OCI-LY7 (cell line): ENCODE measurements at regions not wholly inside any gene's neighbourhood (a gene's known extent, or its start where the extent isn't known, plus 50 kb on each side); places are given as distances from the start of the nearest gene placed in this dataset.

ENCODE experiments used
- EZH2phosphoT487 ChIP-seq: fragments of 200-600 bp; sonication (generic); IDR thresholded peaks from 2 replicates; pipeline ENCODE4 v1.6.1; 2018; ENCODE audit warnings: low read depth, borderline replicate concordance, mild to moderate bottlenecking, mixed run types, antibody characterized with exemption, low read length, moderate library complexity, mixed read lengths
- TF ChIP-seq, protein P1 (sequence below): fragments of 200-600 bp; sonication (generic); conservative IDR thresholded peaks from 2 replicates; pipeline ENCODE4 v1.5.1; 2014; ENCODE audit warnings: mild to moderate bottlenecking, antibody characterized with exemption, low read length, moderate library complexity, mixed read lengths

- TF ChIP-seq, protein P1, sequence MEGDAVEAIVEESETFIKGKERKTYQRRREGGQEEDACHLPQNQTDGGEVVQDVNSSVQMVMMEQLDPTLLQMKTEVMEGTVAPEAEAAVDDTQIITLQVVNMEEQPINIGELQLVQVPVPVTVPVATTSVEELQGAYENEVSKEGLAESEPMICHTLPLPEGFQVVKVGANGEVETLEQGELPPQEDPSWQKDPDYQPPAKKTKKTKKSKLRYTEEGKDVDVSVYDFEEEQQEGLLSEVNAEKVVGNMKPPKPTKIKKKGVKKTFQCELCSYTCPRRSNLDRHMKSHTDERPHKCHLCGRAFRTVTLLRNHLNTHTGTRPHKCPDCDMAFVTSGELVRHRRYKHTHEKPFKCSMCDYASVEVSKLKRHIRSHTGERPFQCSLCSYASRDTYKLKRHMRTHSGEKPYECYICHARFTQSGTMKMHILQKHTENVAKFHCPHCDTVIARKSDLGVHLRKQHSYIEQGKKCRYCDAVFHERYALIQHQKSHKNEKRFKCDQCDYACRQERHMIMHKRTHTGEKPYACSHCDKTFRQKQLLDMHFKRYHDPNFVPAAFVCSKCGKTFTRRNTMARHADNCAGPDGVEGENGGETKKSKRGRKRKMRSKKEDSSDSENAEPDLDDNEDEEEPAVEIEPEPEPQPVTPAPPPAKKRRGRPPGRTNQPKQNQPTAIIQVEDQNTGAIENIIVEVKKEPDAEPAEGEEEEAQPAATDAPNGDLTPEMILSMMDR = no peak
- no peak for TF ChIP-seq EZH2phosphoT487
These were observed 155.0 kb upstream of the IRX2 start for GRCh38 chr5:2906302-2907090.
